ENCODE measurements at regions not wholly inside any gene's neighbourhood (a gene's known extent, or its start where the extent isn't known, plus 50 kb on each side); places are given as distances from the start of the nearest gene placed in this dataset.

GRCh38 chr11:104510169-104510568 lies 346.2 kb upstream of the PDGFD start:
- H3K79me1 ChIP-seq (ENCODE audit: low read depth, low read length): no peaks in the 10 kb centered on the region
- no peak overlapping the region for H3K27ac ChIP-seq (replicated peaks; ENCODE audit: low read length)
- no peak overlapping the region for H2BK120ac ChIP-seq (ENCODE audit: low read depth, low read length)
- no peaks in the 10 kb centered on the region for H3K36me3 ChIP-seq (replicated peaks in 1 of 2; ENCODE audit: control insufficient read depth in 2 of 2, insufficient read depth in 2 of 2, low read length in 2 of 2)
- WGBS, 2 donors (ENCODE audit: extremely low coverage in 2 of 2, insufficient read length in 2 of 2, insufficient replicate concordance in 1 of 2): no CpG with 5 or more reads among the region's 2 CpGs
- no peak overlapping the region for H3K18ac ChIP-seq (ENCODE audit: low read length)
- H4K91ac ChIP-seq (ENCODE audit: low read depth, low read length, poor library complexity): no peak overlapping the region
- no peak overlapping the region for H3K4ac ChIP-seq (ENCODE audit: low read length)
- no peak overlapping the region for H2AFZ ChIP-seq (ENCODE audit: low read length)
- H3K9ac ChIP-seq (ENCODE audit: low read depth, low read length, poor library complexity): no peak overlapping the region
- no peak overlapping the region for H2BK5ac ChIP-seq (ENCODE audit: low read length)
- no peak overlapping the region for H3K23ac ChIP-seq (ENCODE audit: low read depth, low read length, poor library complexity)
- DNase-seq (ENCODE audit: low spot score): no peak
- no peak overlapping the region for H3K4me2 ChIP-seq (ENCODE audit: insufficient read depth, low read length, poor library complexity, severe bottlenecking)
- H3K4me1 ChIP-seq (ENCODE audit: control insufficient read depth in 2 of 2, insufficient read depth in 1 of 2, low read depth in 1 of 2, low read length in 2 of 2): no peaks in the 10 kb centered on the region
- H3K27me3 ChIP-seq (ENCODE audit: control insufficient read depth in 3 of 3, insufficient read depth in 3 of 3, low read depth in 1 of 3, low read length in 3 of 3): no peaks in the 10 kb centered on the region
- H2BK15ac ChIP-seq (ENCODE audit: low read length): no peak overlapping the region
- no peaks in the 10 kb centered on the region for H3K9me3 ChIP-seq (replicated peaks in 1 of 2; ENCODE audit: control insufficient read depth in 2 of 2, insufficient read depth in 1 of 2, low read depth in 1 of 2, low read length in 2 of 2)
- no peak overlapping the region for H2BK12ac ChIP-seq (ENCODE audit: low read length)
- H3K14ac ChIP-seq (ENCODE audit: low read length): no peak overlapping the region
- H4K8ac ChIP-seq (ENCODE audit: low read depth, low read length): no peak overlapping the region
- H2AK5ac ChIP-seq (ENCODE audit: low read depth, low read length): no peak overlapping the region
- no peak overlapping the region for H3K4me3 ChIP-seq (ENCODE audit: low read length in 2 of 2)

GRCh38 chr11:104490182-104490581 lies 326.2 kb upstream of the PDGFD start:
- no peaks in the 10 kb centered on the region for H3K79me1 ChIP-seq (ENCODE audit: low read depth, low read length)

GRCh38 chr11:104488561-104488960 lies 324.6 kb upstream of the PDGFD start:
- H3K4ac ChIP-seq (ENCODE audit: low read length): no peak overlapping the region
- no peak overlapping the region for H3K9ac ChIP-seq (ENCODE audit: low read depth, low read length, poor library complexity)
- H2BK15ac ChIP-seq (ENCODE audit: low read length): no peak overlapping the region
- H3K14ac ChIP-seq (ENCODE audit: low read length): no peak overlapping the region
- H2AK5ac ChIP-seq (ENCODE audit: low read depth, low read length): no peak overlapping the region
- DNase-seq (ENCODE audit: low spot score): no peak
- no peak overlapping the region for H4K8ac ChIP-seq (ENCODE audit: low read depth, low read length)
- H4K91ac ChIP-seq (ENCODE audit: low read depth, low read length, poor library complexity): no peak overlapping the region
- no peaks in the 10 kb centered on the region for H3K36me3 ChIP-seq (replicated peaks in 1 of 2; ENCODE audit: control insufficient read depth in 2 of 2, insufficient read depth in 2 of 2, low read length in 2 of 2)
- no peak overlapping the region for H3K23ac ChIP-seq (ENCODE audit: low read depth, low read length, poor library complexity)
- H3K27me3 ChIP-seq (ENCODE audit: control insufficient read depth in 3 of 3, insufficient read depth in 3 of 3, low read depth in 1 of 3, low read length in 3 of 3): no peaks in the 10 kb centered on the region
- peaks cover 0 to 15% of the 10 kb centered on the region in 2 donors for H3K9me3 ChIP-seq (replicated peaks in 1 of 2; ENCODE audit: control insufficient read depth in 2 of 2, insufficient read depth in 1 of 2, low read depth in 1 of 2, low read length in 2 of 2)
- H3K4me3 ChIP-seq (ENCODE audit: low read length in 2 of 2): no peak overlapping the region
- H2BK120ac ChIP-seq (ENCODE audit: low read depth, low read length): no peak overlapping the region
- no peak overlapping the region for H3K27ac ChIP-seq (replicated peaks; ENCODE audit: low read length)
- no CpG with 5 or more reads among the region's 3 CpGs for WGBS, 2 donors (ENCODE audit: extremely low coverage in 2 of 2, insufficient read length in 2 of 2, insufficient replicate concordance in 1 of 2)
- H3K18ac ChIP-seq (ENCODE audit: low read length): no peak overlapping the region
- no peak overlapping the region for H2AFZ ChIP-seq (ENCODE audit: low read length)
- no peaks in the 10 kb centered on the region for H3K79me1 ChIP-seq (ENCODE audit: low read depth, low read length)
- no peaks in the 10 kb centered on the region for H3K4me1 ChIP-seq (ENCODE audit: control insufficient read depth in 2 of 2, insufficient read depth in 1 of 2, low read depth in 1 of 2, low read length in 2 of 2)
- H2BK12ac ChIP-seq (ENCODE audit: low read length): no peak overlapping the region
- no peak overlapping the region for H2BK5ac ChIP-seq (ENCODE audit: low read length)
- no peak overlapping the region for H3K4me2 ChIP-seq (ENCODE audit: insufficient read depth, low read length, poor library complexity, severe bottlenecking)

More at GRCh38 chr11:104490182-104490581, 326.2 kb upstream of the PDGFD start:
- Histone ChIP-seq H2BK5ac (ENCODE audit: low read length) (no peak overlapping the region), H3K14ac (ENCODE audit: low read length) (no peak overlapping the region), H3K4ac (ENCODE audit: low read length) (no peak overlapping the region), H2AK5ac (ENCODE audit: low read depth, low read length) (no peak overlapping the region), H3K18ac (ENCODE audit: low read length) (no peak overlapping the region), H3K9me3 (replicated peaks in 1 of 2; ENCODE audit: control insufficient read depth in 2 of 2, insufficient read depth in 1 of 2, low read depth in 1 of 2, low read length in 2 of 2) (peaks cover 0 to 15% of the 10 kb centered on the region in 2 donors), H3K27me3 (ENCODE audit: control insufficient read depth in 3 of 3, insufficient read depth in 3 of 3, low read depth in 1 of 3, low read length in 3 of 3) (no peaks in the 10 kb centered on the region), H3K4me2 (ENCODE audit: insufficient read depth, low read length, poor library complexity, severe bottlenecking) (no peak overlapping the region), H3K4me3 (ENCODE audit: low read length in 2 of 2) (no peak overlapping the region), H2AFZ (ENCODE audit: low read length) (no peak overlapping the region), H2BK15ac (ENCODE audit: low read length) (no peak overlapping the region), H3K9ac (ENCODE audit: low read depth, low read length, poor library complexity) (no peak overlapping the region), H3K36me3 (replicated peaks in 1 of 2; ENCODE audit: control insufficient read depth in 2 of 2, insufficient read depth in 2 of 2, low read length in 2 of 2) (no peaks in the 10 kb centered on the region), H3K27ac (replicated peaks; ENCODE audit: low read length) (no peak overlapping the region), H4K8ac (ENCODE audit: low read depth, low read length) (no peak overlapping the region), H2BK120ac (ENCODE audit: low read depth, low read length) (no peak overlapping the region), H3K23ac (ENCODE audit: low read depth, low read length, poor library complexity) (no peak overlapping the region), H4K91ac (ENCODE audit: low read depth, low read length, poor library complexity) (no peak overlapping the region), H3K4me1 (ENCODE audit: control insufficient read depth in 2 of 2, insufficient read depth in 1 of 2, low read depth in 1 of 2, low read length in 2 of 2) (no peaks in the 10 kb centered on the region), H2BK12ac (ENCODE audit: low read length) (no peak overlapping the region)
- DNase-seq (ENCODE audit: low spot score): no peak
- WGBS, 2 donors (ENCODE audit: extremely low coverage in 2 of 2, insufficient read length in 2 of 2, insufficient replicate concordance in 1 of 2): no CpG with 5 or more reads among the region's 6 CpGs

- no peak overlapping the region for H2BK15ac ChIP-seq (ENCODE audit: low read length)
- no peak overlapping the region for H3K18ac ChIP-seq (ENCODE audit: low read length)
- DNase-seq (ENCODE audit: low spot score): no peak
- no peak overlapping the region for H3K14ac ChIP-seq (ENCODE audit: low read length)
- no peak overlapping the region for H2BK12ac ChIP-seq (ENCODE audit: low read length)
- H3K9ac ChIP-seq (ENCODE audit: low read depth, low read length, poor library complexity): no peak overlapping the region
- no peak overlapping the region for H2AK5ac ChIP-seq (ENCODE audit: low read depth, low read length)
- H3K4ac ChIP-seq (ENCODE audit: low read length): no peak overlapping the region
- no peak overlapping the region for H2BK5ac ChIP-seq (ENCODE audit: low read length)
- H3K23ac ChIP-seq (ENCODE audit: low read depth, low read length, poor library complexity): no peak overlapping the region
- no peak overlapping the region for H4K8ac ChIP-seq (ENCODE audit: low read depth, low read length)
- H2AFZ ChIP-seq (ENCODE audit: low read length): peak overlapping the region; percentile 7
- H3K27ac ChIP-seq (replicated peaks; ENCODE audit: low read length): no peak overlapping the region
- WGBS, 2 donors (ENCODE audit: extremely low coverage in 2 of 2, insufficient read length in 2 of 2, insufficient replicate concordance in 1 of 2): no CpG with 5 or more reads among the region's 4 CpGs
- no peak overlapping the region for H2BK120ac ChIP-seq (ENCODE audit: low read depth, low read length)
- no peak overlapping the region for H3K4me3 ChIP-seq (ENCODE audit: low read length in 2 of 2)
- no peaks in the 10 kb centered on the region for H3K27me3 ChIP-seq (ENCODE audit: control insufficient read depth in 3 of 3, insufficient read depth in 3 of 3, low read depth in 1 of 3, low read length in 3 of 3)
- H3K4me1 ChIP-seq (ENCODE audit: control insufficient read depth in 2 of 2, insufficient read depth in 1 of 2, low read depth in 1 of 2, low read length in 2 of 2): no peaks in the 10 kb centered on the region
- no peaks in the 10 kb centered on the region for H3K36me3 ChIP-seq (replicated peaks in 1 of 2; ENCODE audit: control insufficient read depth in 2 of 2, insufficient read depth in 2 of 2, low read length in 2 of 2)
- peaks cover 0 to 9% of the 10 kb centered on the region in 2 donors for H3K9me3 ChIP-seq (replicated peaks in 1 of 2; ENCODE audit: control insufficient read depth in 2 of 2, insufficient read depth in 1 of 2, low read depth in 1 of 2, low read length in 2 of 2)
- H3K4me2 ChIP-seq (ENCODE audit: insufficient read depth, low read length, poor library complexity, severe bottlenecking): no peak overlapping the region
- H4K91ac ChIP-seq (ENCODE audit: low read depth, low read length, poor library complexity): no peak overlapping the region
- H3K79me1 ChIP-seq (ENCODE audit: low read depth, low read length): no peaks in the 10 kb centered on the region
These were observed 323.3 kb upstream of the PDGFD start for GRCh38 chr11:104487046-104487806.

Data from neuronal stem cell (in vitro differentiated cells).